A549 (cell line): ENCODE measurements at regions not wholly inside any gene's neighbourhood (a gene's known extent, or its start where the extent isn't known, plus 50 kb on each side); places are given as distances from the start of the nearest gene placed in this dataset.

Experiments
- ATAC-seq, 2 experiments: fragments of 200-7000 bp in 1 of 2; fragments of >200 bp in 1 of 2; cut with Nextera tagmentation in 1 of 2; cut with Tn5 transposase in 1 of 2; 3 replicates each; pipeline versions ENCODE4 v1.8.0 to v1.9.1; 2018 to 2020; ENCODE audit warnings: mild to moderate bottlenecking in 1 of 2, moderate library complexity in 1 of 2
- CTCF ChIA-PET: fragments of 300-600 bp; sonication (Branson Sonifier 250); formaldehyde crosslinking; extraction: SDS; loops from one replicate; lab custom pipeline; 2021; ENCODE audit warnings: antibody characterized with exemption, inconsistent platforms; lab: Yijun Ruan, JAX
- POLR2A ChIA-PET: fragments of 350-600 bp; formaldehyde crosslinking; extraction: SDS; loops from one replicate; lab custom pipeline; 2021; ENCODE audit warnings: antibody characterized with exemption, inconsistent platforms; lab: Yijun Ruan, JAX
- DNase-seq, 2 experiments: peaks; one replicate each; pipeline versions ENCODE4 v3.0.0 to v3.0.0-alpha.2; 2011 to 2016; ENCODE audit warnings: low read depth in 1 of 2, low spot score in 1 of 2
- FAIRE-seq: peaks from 2 replicates; lab custom pipeline; 2011; peaks lifted over from hg19 to GRCh38; lab: Jason Lieb, UNC
- H3K27ac ChIP-seq, 2 experiments: fragments of >200 bp; sonication (Bioruptor Twin); formaldehyde crosslinking; 3 replicates each; pipeline ENCODE4 v1.5.1; 2016 to 2017
- H3K4me1 ChIP-seq: fragments of >200 bp; sonication (Bioruptor Twin); formaldehyde crosslinking; 3 replicates; pipeline ENCODE4 v1.6.1; 2016
- H3K4me2 ChIP-seq: fragments of >200 bp; sonication (Bioruptor Twin); formaldehyde crosslinking; 3 replicates; pipeline ENCODE4 v1.6.1; 2016
- H3K4me3 ChIP-seq: fragments of >200 bp; sonication (Bioruptor Twin); formaldehyde crosslinking; 3 replicates; pipeline ENCODE4 v1.5.1; 2016
- H3K9me3 ChIP-seq: fragments of >200 bp; sonication (Bioruptor Twin); formaldehyde crosslinking; 3 replicates; pipeline ENCODE4 v1.6.1; 2016
- CBX2 ChIP-seq: fragments of 200-600 bp; sonication (generic); IDR thresholded peaks from 2 replicates; pipeline ENCODE4 v1.6.1; 2016; ENCODE audit warnings: low read depth, mild to moderate bottlenecking, borderline replicate concordance
- CBX8 ChIP-seq: fragments of 200-600 bp; sonication (generic); IDR thresholded peaks from 2 replicates; pipeline ENCODE4 v1.6.1; 2016
- CEBPB ChIP-seq, 2 experiments: fragments of >200 bp in 1 of 2; sonication (Bioruptor Twin) in 1 of 2; formaldehyde crosslinking in 1 of 2; IDR thresholded peaks; 2 replicates each; pipeline ENCODE4 v1.6.1; 2012 to 2016
- CTCF ChIP-seq: fragments of >200 bp; sonication (Bioruptor Twin); formaldehyde crosslinking; IDR thresholded peaks from 3 replicates; pipeline ENCODE4 v1.5.1; 2016
- E2F6 ChIP-seq: IDR thresholded peaks from 2 replicates; pipeline ENCODE4 v1.6.1; 2012; ENCODE audit warnings: low read depth, borderline replicate concordance
- EHF ChIP-seq: fragments of 250-450 bp; sonication (Bioruptor Pico); IDR thresholded peaks from 2 replicates; pipeline ENCODE4 v1.5.0; 2020; ENCODE audit warnings: mild to moderate bottlenecking
- HDAC2 ChIP-seq: fragments of 200-600 bp; sonication (generic); IDR thresholded peaks from 2 replicates; pipeline ENCODE4 v1.6.1; 2016
- HES2 ChIP-seq: fragments of >200 bp; sonication (Bioruptor Twin); formaldehyde crosslinking; IDR thresholded peaks from 2 replicates; pipeline ENCODE4 v1.6.1; 2016
- HEYL ChIP-seq: fragments of 250-450 bp; sonication (Bioruptor Pico); IDR thresholded peaks from 2 replicates; pipeline ENCODE4 v1.8.0; 2021; ENCODE audit warnings: mild to moderate bottlenecking, moderate library complexity
- KDM1A ChIP-seq: fragments of 200-600 bp; sonication (generic); IDR thresholded peaks from 2 replicates; pipeline ENCODE4 v1.6.1; 2016; ENCODE audit warnings: low read depth, mild to moderate bottlenecking
- NPAS2 ChIP-seq: fragments of 250-450 bp; sonication (Bioruptor Pico); IDR thresholded peaks from 2 replicates; pipeline ENCODE4 v1.8.0; 2022; ENCODE audit warnings: mild to moderate bottlenecking, moderate library complexity, borderline replicate concordance
- RCOR1 ChIP-seq: fragments of 150-350 bp; IDR thresholded peaks from 2 replicates; pipeline ENCODE4 v1.6.1; 2014; ENCODE audit warnings: antibody characterized with exemption, low read length, low read depth
- ZC3H11A ChIP-seq: fragments of 450-650 bp; IDR thresholded peaks from 2 replicates; pipeline ENCODE4 v1.6.1; 2014; ENCODE audit warnings: antibody characterized with exemption, mild to moderate bottlenecking
- WGBS: methylation state at CpG from one replicate; pipeline ENCODE4 v1.1.6; 2017; ENCODE audit errors: missing lambda C conversion rate; 5-methylcytosine and 5-hydroxymethylcytosine counted together
- TF ChIP-seq, protein P1 (sequence below): fragments of 450-650 bp; IDR thresholded peaks from 2 replicates; pipeline ENCODE4 v1.6.1; 2014; ENCODE audit warnings: antibody characterized with exemption
- TF ChIP-seq, protein P2 (sequence below): fragments of 250-450 bp; sonication (Bioruptor Pico); IDR thresholded peaks from 2 replicates; pipeline ENCODE4 v1.5.0; 2021; ENCODE audit warnings: mild to moderate bottlenecking, moderate library complexity, borderline replicate concordance

DNA sequence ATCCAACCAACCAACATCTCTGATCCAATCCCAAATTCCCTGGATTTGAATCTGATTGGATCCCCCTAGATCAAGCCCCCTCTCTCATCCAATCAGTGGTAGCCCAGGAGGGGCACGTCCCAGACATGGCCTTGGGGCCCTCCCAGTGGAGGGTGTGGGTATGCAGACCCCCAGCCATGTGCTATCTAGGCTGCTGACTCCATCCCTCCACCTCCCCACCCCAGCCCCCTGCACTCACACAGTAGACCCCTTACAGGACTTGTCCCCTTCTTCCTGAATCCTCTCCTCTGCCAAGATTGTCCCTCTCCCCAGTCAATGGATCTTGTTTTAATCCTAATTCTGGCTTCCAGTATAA, 153.4 kb downstream of the OAT start:
- CTCF ChIA-PET = interaction anchor here (1.1 kb wide), 1 partner anchor 124 kb away, joined by 3 read pairs; no protein-coding TSS in a partner anchor

GRCh38 chr10:124264711-124265390, 153.9 kb downstream of the OAT start:
- POLR2A ChIA-PET = no interaction called here

More for the DNA sequence above, 153.4 kb downstream of the OAT start:
- POLR2A ChIA-PET = no interaction called here
- Histone ChIP-seq H3K27ac (no peak overlapping the region), H3K4me3 (no peak overlapping the region), H3K4me1 (no peaks in the 10 kb centered on the region), H3K4me2 (no peak overlapping the region), H3K9me3 (0 out of 3 replicates have a peak, but pooled peaks cover under 1% of the 10 kb centered on the region)
- 13% methylated on average over 1 of the region's 1 CpG for whole genome bisulfite sequencing
- no peak for TF ChIP-seq ZC3H11A
- TF ChIP-seq, protein P1, sequence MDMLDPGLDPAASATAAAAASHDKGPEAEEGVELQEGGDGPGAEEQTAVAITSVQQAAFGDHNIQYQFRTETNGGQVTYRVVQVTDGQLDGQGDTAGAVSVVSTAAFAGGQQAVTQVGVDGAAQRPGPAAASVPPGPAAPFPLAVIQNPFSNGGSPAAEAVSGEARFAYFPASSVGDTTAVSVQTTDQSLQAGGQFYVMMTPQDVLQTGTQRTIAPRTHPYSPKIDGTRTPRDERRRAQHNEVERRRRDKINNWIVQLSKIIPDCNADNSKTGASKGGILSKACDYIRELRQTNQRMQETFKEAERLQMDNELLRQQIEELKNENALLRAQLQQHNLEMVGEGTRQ = no peak
- TF ChIP-seq CEBPB (IDR thresholded peaks at IDR 0.05) = no peak
- TF ChIP-seq EHF (CRISPR knock-in tag) = no peak
- FAIRE-seq = no peak
- ATAC-seq = no peak
- DNase-seq = no peak

More at GRCh38 chr10:124264711-124265390, 153.9 kb downstream of the OAT start:
- Histone ChIP-seq H3K4me2 (no peak overlapping the region), H3K9me3 (0 out of 3 replicates have a peak, but pooled peaks cover 3% of the 10 kb centered on the region), H3K27ac (no peak overlapping the region), H3K4me3 (no peak overlapping the region), H3K4me1 (no peaks in the 10 kb centered on the region)
- CTCF ChIA-PET = interaction anchor here (1.1 kb wide), 1 partner anchor 124 kb away, joined by 3 read pairs; no protein-coding TSS in a partner anchor
- TF ChIP-seq NPAS2 (CRISPR knock-in tag) (no peak), HES2 (no peak), CTCF (no peak), CBX8 (no peak), HEYL (CRISPR knock-in tag) (no peak), RCOR1 (no peak), E2F6 (no peak), CBX2 (no peak), KDM1A (no peak), HDAC2 (no peak)
- TF ChIP-seq, protein P2, sequence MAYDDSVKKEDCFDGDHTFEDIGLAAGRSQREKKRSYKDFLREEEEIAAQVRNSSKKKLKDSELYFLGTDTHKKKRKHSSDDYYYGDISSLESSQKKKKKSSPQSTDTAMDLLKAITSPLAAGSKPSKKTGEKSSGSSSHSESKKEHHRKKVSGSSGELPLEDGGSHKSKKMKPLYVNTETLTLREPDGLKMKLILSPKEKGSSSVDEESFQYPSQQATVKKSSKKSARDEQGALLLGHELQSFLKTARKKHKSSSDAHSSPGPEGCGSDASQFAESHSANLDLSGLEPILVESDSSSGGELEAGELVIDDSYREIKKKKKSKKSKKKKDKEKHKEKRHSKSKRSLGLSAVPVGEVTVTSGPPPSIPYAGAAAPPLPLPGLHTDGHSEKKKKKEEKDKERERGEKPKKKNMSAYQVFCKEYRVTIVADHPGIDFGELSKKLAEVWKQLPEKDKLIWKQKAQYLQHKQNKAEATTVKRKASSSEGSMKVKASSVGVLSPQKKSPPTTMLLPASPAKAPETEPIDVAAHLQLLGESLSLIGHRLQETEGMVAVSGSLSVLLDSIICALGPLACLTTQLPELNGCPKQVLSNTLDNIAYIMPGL = no peak
- no peak for DNase-seq
- FAIRE-seq = no peak
- ATAC-seq = no peak
- whole genome bisulfite sequencing = 31% methylated on average over 9 of the region's 17 CpGs
